Adrenal gland (tissue), 9 donors: ENCODE measurements at regions not wholly inside any gene's neighbourhood (a gene's known extent, or its start where the extent isn't known, plus 50 kb on each side); places are given as distances from the start of the nearest gene placed in this dataset.

ENCODE experiments used
- DNase-seq, 7 donors: peaks; one replicate each; pipeline ENCODE4 v3.0.0-alpha.2; 2019 to 2020
- H3K27ac ChIP-seq, 5 donors: fragments of 200-600 bp; sonication (generic) in 4 of 5; 1 replicate in 3 of 5; 2 replicates in 2 of 5; pipeline versions ENCODE4 v1.5.1 to v1.8.0; 2016 to 2020; ENCODE audit warnings: mild to moderate bottlenecking in 1 of 5
- H3K27me3 ChIP-seq: fragments of 200-600 bp; 2 replicates; pipeline ENCODE4 v1.8.0; 2021
- H3K36me3 ChIP-seq, 2 donors: fragments of 200-600 bp; replicated peaks in 1 of 2; 1 replicate in 1 of 2; 2 replicates in 1 of 2; pipeline versions ENCODE4 v1.5.1 to v1.8.0; 2018 to 2022
- H3K4me1 ChIP-seq, 2 donors: fragments of 200-600 bp; replicated peaks in 1 of 2; 1 replicate in 1 of 2; 2 replicates in 1 of 2; pipeline versions ENCODE4 v1.5.1 to v1.8.0; 2018 to 2021
- H3K4me3 ChIP-seq, 4 donors: fragments of 200-600 bp; sonication (generic) in 3 of 4; one replicate each; pipeline ENCODE4 v1.5.1; 2016 to 2018
- H3K9me3 ChIP-seq, 3 donors: fragments of 200-600 bp; sonication (generic) in 1 of 3; replicated peaks in 1 of 3; 1 replicate in 2 of 3; 2 replicates in 1 of 3; pipeline versions ENCODE4 v1.5.1 to v1.8.0; 2016 to 2021
- CTCF ChIP-seq, 6 experiments: fragments of 450-650 bp in 4 of 6; fragments of 200-600 bp in 2 of 6; sonication (generic) in 1 of 6; IDR thresholded peaks; 1 replicate in 5 of 6; 2 replicates in 1 of 6; pipeline versions ENCODE4 v1.5.1 to v1.8.0; 2016 to 2021; ENCODE audit warnings: antibody characterized with exemption in 6 of 6, mild to moderate bottlenecking in 2 of 6, moderate library complexity in 1 of 6
- POLR2A ChIP-seq, 2 donors: fragments of 450-650 bp; IDR thresholded peaks; one replicate each; pipeline ENCODE4 v1.6.1; 2017; ENCODE audit warnings: antibody characterized with exemption in 2 of 2, mild to moderate bottlenecking in 2 of 2, moderate library complexity in 1 of 2
- whole genome bisulfite sequencing, 4 donors: extraction: QIAGEN DNeasy Blood & Tissue Kit in 2 of 4; methylation state at CpG; one replicate each; pipeline versions ENCODE4 v1.1.5 to v1.1.7; 2013 to 2017; 5-methylcytosine and 5-hydroxymethylcytosine counted together
- intact Hi-C, 2 donors: fragments of 100-400 bp; cut with DNase I; formaldehyde crosslinking; loops; one replicate each; pipeline versions ENCODE4 v1.14.1 to v1.15.0; 2022 to 2023
- donor health status: healthy with polysubstance abuse.
- donor health status: Bipolar disorder and iron deficiency.
- donor health status: DM: yes; HTN: yes; CAD: no.
- donor health status: DM: no; HTN: no; CAD: no.
- donor health status: DM: no; HTN: no; CAD: no.

GRCh38 chr6:40274058-40274457 lies 313.1 kb downstream of the LRFN2 start:
- 79 to 86% (median 83%) methylated on average over 2 of the region's 2 CpGs for WGBS, 4 donors
- no peak for DNase-seq
- TF ChIP-seq POLR2A (IDR thresholded peaks at IDR 0.05) (no peak), CTCF (IDR thresholded peaks at IDR 0.05) (no peak)
- no peak overlapping the region for H3K27ac ChIP-seq
- H3K36me3 ChIP-seq: no peaks in the 10 kb centered on the region
- no peaks in the 10 kb centered on the region for H3K27me3 ChIP-seq
- intact Hi-C loops: no loop called here
- H3K9me3 ChIP-seq: no peaks in the 10 kb centered on the region
- H3K4me1 ChIP-seq: no peaks in the 10 kb centered on the region
- no peak overlapping the region for H3K4me3 ChIP-seq

GRCh38 chr6:40268614-40269013 lies 318.6 kb downstream of the LRFN2 start:
- TF ChIP-seq POLR2A (IDR thresholded peaks at IDR 0.05) (no peak), CTCF (IDR thresholded peaks at IDR 0.05) (no peak)
- Histone ChIP-seq H3K27me3 (no peaks in the 10 kb centered on the region), H3K4me1 (no peaks in the 10 kb centered on the region), H3K9me3 (no peaks in the 10 kb centered on the region), H3K27ac (no peak overlapping the region), H3K4me3 (no peak overlapping the region), H3K36me3 (no peaks in the 10 kb centered on the region)
- DNase-seq: no peak
- intact Hi-C loops: no loop called here
- WGBS, 4 donors: 59 to 72% (median 65%) methylated on average over 4 to 5 of the region's 5 CpGs

GRCh38 chr6:40268166-40268565 lies 319.0 kb downstream of the LRFN2 start:
- intact Hi-C loops: no loop called here
- H3K4me3 ChIP-seq: no peak overlapping the region
- no peak overlapping the region for H3K27ac ChIP-seq
- H3K36me3 ChIP-seq: no peaks in the 10 kb centered on the region
- no peaks in the 10 kb centered on the region for H3K4me1 ChIP-seq
- no peak for DNase-seq
- H3K9me3 ChIP-seq: no peaks in the 10 kb centered on the region
- TF ChIP-seq POLR2A (IDR thresholded peaks at IDR 0.05): no peak
- TF ChIP-seq CTCF (IDR thresholded peaks at IDR 0.05): no peak
- 34 to 61% (median 49%) methylated on average over 2 of the region's 2 CpGs for WGBS, 4 donors
- H3K27me3 ChIP-seq: no peaks in the 10 kb centered on the region

DNA sequence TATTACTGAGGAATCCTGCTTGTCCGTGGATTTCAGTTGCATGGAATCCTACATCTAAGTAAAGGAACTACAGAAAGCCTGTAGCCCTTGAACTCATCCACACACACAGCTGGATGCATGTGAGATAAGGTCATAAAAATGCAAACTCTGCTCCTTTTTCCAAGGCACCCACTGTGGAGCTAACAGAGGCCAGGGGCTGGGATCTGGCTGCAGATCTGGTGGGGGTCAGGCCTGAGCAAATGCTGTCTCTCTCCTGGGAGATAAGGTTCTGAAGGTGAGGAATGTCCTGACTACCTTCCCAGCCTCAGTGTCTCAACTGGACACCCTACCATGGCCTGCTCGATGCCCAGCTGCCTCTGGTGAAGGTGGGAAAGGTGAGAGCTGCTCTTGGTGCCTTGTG lies 321.5 kb downstream of the LRFN2 start:
- Histone ChIP-seq H3K4me1 (no peaks in the 10 kb centered on the region), H3K27me3 (no peaks in the 10 kb centered on the region), H3K27ac (no peak overlapping the region), H3K4me3 (no peak overlapping the region), H3K9me3 (no peaks in the 10 kb centered on the region), H3K36me3 (no peaks in the 10 kb centered on the region)
- intact Hi-C loops: no loop called here
- TF ChIP-seq POLR2A (IDR thresholded peaks at IDR 0.05) (no peak), CTCF (IDR thresholded peaks at IDR 0.05) (no peak)
- 69 to 89% (median 80%) methylated on average over 2 of the region's 2 CpGs for WGBS, 4 donors
- DNase-seq: no peak
